ENCODE measurements at regions not wholly inside any gene's neighbourhood (a gene's known extent, or its start where the extent isn't known, plus 50 kb on each side); places are given as distances from the start of the nearest gene placed in this dataset.

- TF ChIP-seq POLR2AphosphoS5 (IDR thresholded peaks at IDR 0.05) (no peak), POLR2A (IDR thresholded peaks at IDR 0.05) (no peak)
Observed at GRCh38 chr22:47692811-47693210, 930.4 kb downstream of the TBC1D22A start.

All from spleen (tissue), 3 donors.